ENCODE measurements at regions not wholly inside any gene's neighbourhood (a gene's known extent, or its start where the extent isn't known, plus 50 kb on each side); places are given as distances from the start of the nearest gene placed in this dataset.

- DNase-seq (ENCODE audit: low read depth in 2 of 2), result no peak
Observed at GRCh38 chr7:155138204-155138603, 68.1 kb downstream of the HTR5A start.

GRCh38 chr7:155141562-155141961 lies 71.4 kb downstream of the HTR5A start:
- no peak for DNase-seq (ENCODE audit: low read depth in 2 of 2)

GRCh38 chr7:155143381-155143780 lies 73.3 kb downstream of the HTR5A start:
- no peak for DNase-seq (ENCODE audit: low read depth in 2 of 2)

- DNase-seq (ENCODE audit: low read depth in 2 of 2), result no peak
Observed at GRCh38 chr7:155144371-155144770, 74.2 kb downstream of the HTR5A start.

- no peak for DNase-seq (ENCODE audit: low read depth in 2 of 2)
Observed at GRCh38 chr7:155145477-155146255, 75.5 kb downstream of the HTR5A start.

- DNase-seq (ENCODE audit: low read depth in 2 of 2), result no peak
Observed at GRCh38 chr7:155147172-155147571, 77.0 kb downstream of the HTR5A start.

GRCh38 chr7:155147624-155148023 lies 77.5 kb downstream of the HTR5A start:
- DNase-seq (ENCODE audit: low read depth in 2 of 2), result no peak

GRCh38 chr7:155153676-155154075 lies 83.6 kb downstream of the HTR5A start:
- DNase-seq (ENCODE audit: low read depth in 2 of 2), result no peak

- no peak for DNase-seq (ENCODE audit: low read depth in 2 of 2)
Observed at GRCh38 chr7:155154586-155154985, 84.5 kb downstream of the HTR5A start.

GRCh38 chr7:155161690-155162089 lies 91.6 kb downstream of the HTR5A start:
- no peak for DNase-seq (ENCODE audit: low read depth in 2 of 2)

- no peak for DNase-seq (ENCODE audit: low read depth in 2 of 2)
Observed at GRCh38 chr7:155162422-155162821, 92.3 kb downstream of the HTR5A start.

- DNase-seq (ENCODE audit: low read depth in 2 of 2), result no peak
Observed at GRCh38 chr7:155163696-155164095, 93.6 kb downstream of the HTR5A start.

- no peak for DNase-seq (ENCODE audit: low read depth in 2 of 2)
Observed at GRCh38 chr7:155164316-155164715, 94.2 kb downstream of the HTR5A start.

GRCh38 chr7:155166108-155166507 lies 96.0 kb downstream of the HTR5A start:
- no peak for DNase-seq (ENCODE audit: low read depth in 2 of 2)

GRCh38 chr7:155166673-155167370 lies 96.7 kb downstream of the HTR5A start:
- DNase-seq (ENCODE audit: low read depth in 2 of 2), result peak; percentile 80 to 81

- no peak for DNase-seq (ENCODE audit: low read depth in 2 of 2)
Observed at GRCh38 chr7:155167706-155168365, 97.7 kb downstream of the HTR5A start.

GRCh38 chr7:155168597-155169480 lies 98.7 kb downstream of the HTR5A start:
- DNase-seq (ENCODE audit: low read depth in 2 of 2), result no peak

GRCh38 chr7:155169498-155170065 lies 99.5 kb downstream of the HTR5A start:
- no peak for DNase-seq (ENCODE audit: low read depth in 2 of 2)

- DNase-seq (ENCODE audit: low read depth in 2 of 2), result no peak
Observed at GRCh38 chr7:155170331-155170730, 100.2 kb downstream of the HTR5A start.

GRCh38 chr7:155172141-155172540 lies 102.0 kb downstream of the HTR5A start:
- no peak for DNase-seq (ENCODE audit: low read depth in 2 of 2)

- no peak for DNase-seq (ENCODE audit: low read depth in 2 of 2)
Observed at GRCh38 chr7:155173905-155174304, 103.8 kb downstream of the HTR5A start.

Data from fibroblast of skin of left quadriceps (primary cell).